Muscle of leg (tissue), 3 donors: ENCODE measurements at regions not wholly inside any gene's neighbourhood (a gene's known extent, or its start where the extent isn't known, plus 50 kb on each side); places are given as distances from the start of the nearest gene placed in this dataset.

Source experiments
- DNase-seq: peaks from one replicate; pipeline ENCODE4 v3.0.0; 2013
- H3K27ac ChIP-seq: one replicate; pipeline ENCODE4 v1.5.1; 2013; ENCODE audit warnings: mild to moderate bottlenecking, low read length, control low read depth
- H3K27me3 ChIP-seq: one replicate; pipeline ENCODE4 v1.6.1; 2013; ENCODE audit warnings: low read length; ENCODE audit not compliant: control insufficient read depth, insufficient read depth
- H3K36me3 ChIP-seq: one replicate; pipeline ENCODE4 v1.6.1; 2013; ENCODE audit warnings: low read length; ENCODE audit not compliant: control insufficient read depth, insufficient read depth
- H3K4me1 ChIP-seq: one replicate; pipeline ENCODE4 v1.6.1; 2013; ENCODE audit warnings: low read length; ENCODE audit not compliant: control insufficient read depth, insufficient read depth
- H3K4me3 ChIP-seq: one replicate; pipeline ENCODE4 v1.5.1; 2013; ENCODE audit warnings: low read length, control low read depth
- H3K9me3 ChIP-seq: replicated peaks from 2 replicates; pipeline ENCODE4 v1.6.1; 2013; ENCODE audit warnings: low read depth, low read length; ENCODE audit not compliant: control insufficient read depth
- WGBS: methylation state at CpG from one replicate; pipeline ENCODE4 v1.1.5; 2013; ENCODE audit warnings: missing lambda C conversion rate; ENCODE audit not compliant: insufficient coverage; 5-methylcytosine and 5-hydroxymethylcytosine counted together

GRCh38 chr7:51368334-51368733, 51.7 kb upstream of the COBL start:
- no peaks in the 10 kb centered on the region for H3K4me1 ChIP-seq
- no peak for DNase-seq
- H3K27ac ChIP-seq: no peak overlapping the region
- H3K27me3 ChIP-seq: no peaks in the 10 kb centered on the region
- H3K36me3 ChIP-seq: no peaks in the 10 kb centered on the region
- WGBS: 33% methylated on average over 1 of the region's 1 CpG
- H3K4me3 ChIP-seq: no peak overlapping the region
- H3K9me3 ChIP-seq: no peaks in the 10 kb centered on the region

GRCh38 chr7:51367614-51367968, 51.0 kb upstream of the COBL start:
- Histone ChIP-seq H3K4me3 (no peak overlapping the region), H3K27ac (no peak overlapping the region), H3K4me1 (no peaks in the 10 kb centered on the region), H3K27me3 (no peaks in the 10 kb centered on the region), H3K9me3 (no peaks in the 10 kb centered on the region), H3K36me3 (no peaks in the 10 kb centered on the region)
- DNase-seq: no peak
- 20% methylated on average over 1 of the region's 3 CpGs for WGBS

GRCh38 chr7:51366930-51367613, 50.5 kb upstream of the COBL start:
- Histone ChIP-seq H3K27me3 (no peaks in the 10 kb centered on the region), H3K4me3 (no peak overlapping the region), H3K4me1 (no peaks in the 10 kb centered on the region), H3K27ac (no peak overlapping the region), H3K36me3 (no peaks in the 10 kb centered on the region), H3K9me3 (no peaks in the 10 kb centered on the region)
- DNase-seq: peak; percentile 67
- WGBS: 100% methylated on average over 1 of the region's 6 CpGs
